ENCODE measurements at regions not wholly inside any gene's neighbourhood (a gene's known extent, or its start where the extent isn't known, plus 50 kb on each side); places are given as distances from the start of the nearest gene placed in this dataset.

- no peak for TF ChIP-seq CTCF (IDR thresholded peaks at IDR 0.05; ENCODE audit: insufficient read depth, low read length, poor library complexity, severe bottlenecking)
- TF ChIP-seq EZH2phosphoT487 (conservative IDR thresholded peaks at IDR 0.05; ENCODE audit: low read length) = no peak
Measured at GRCh38 chr4:24219209-24219608, 329.4 kb upstream of the PPARGC1A start.

Measured in SU-DHL-6 (cell line).